GM12864 (cell line): ENCODE measurements at regions not wholly inside any gene's neighbourhood (a gene's known extent, or its start where the extent isn't known, plus 50 kb on each side); places are given as distances from the start of the nearest gene placed in this dataset.

ENCODE experiments used
- DNase-seq: peaks from one replicate; pipeline ENCODE4 v3.0.0-alpha.2; 2011; ENCODE audit warnings: low read depth
- H3K4me3 ChIP-seq: 2 replicates; pipeline ENCODE4 v1.5.1; 2011; ENCODE audit warnings: mild to moderate bottlenecking, low read depth, low read length, control low read depth
- CTCF ChIP-seq: IDR thresholded peaks from 2 replicates; pipeline ENCODE4 v1.5.1; 2011; ENCODE audit warnings: low read depth, mild to moderate bottlenecking, moderate library complexity, low read length, control low read depth, inconsistent platforms; ENCODE audit errors: missing control alignments

GRCh38 chr2:129345540-129345939, 633.9 kb upstream of the RAB6C start:
- no peak for TF ChIP-seq CTCF
- DNase-seq, result no peak
- H3K4me3 ChIP-seq, result no peak overlapping the region

DNA sequence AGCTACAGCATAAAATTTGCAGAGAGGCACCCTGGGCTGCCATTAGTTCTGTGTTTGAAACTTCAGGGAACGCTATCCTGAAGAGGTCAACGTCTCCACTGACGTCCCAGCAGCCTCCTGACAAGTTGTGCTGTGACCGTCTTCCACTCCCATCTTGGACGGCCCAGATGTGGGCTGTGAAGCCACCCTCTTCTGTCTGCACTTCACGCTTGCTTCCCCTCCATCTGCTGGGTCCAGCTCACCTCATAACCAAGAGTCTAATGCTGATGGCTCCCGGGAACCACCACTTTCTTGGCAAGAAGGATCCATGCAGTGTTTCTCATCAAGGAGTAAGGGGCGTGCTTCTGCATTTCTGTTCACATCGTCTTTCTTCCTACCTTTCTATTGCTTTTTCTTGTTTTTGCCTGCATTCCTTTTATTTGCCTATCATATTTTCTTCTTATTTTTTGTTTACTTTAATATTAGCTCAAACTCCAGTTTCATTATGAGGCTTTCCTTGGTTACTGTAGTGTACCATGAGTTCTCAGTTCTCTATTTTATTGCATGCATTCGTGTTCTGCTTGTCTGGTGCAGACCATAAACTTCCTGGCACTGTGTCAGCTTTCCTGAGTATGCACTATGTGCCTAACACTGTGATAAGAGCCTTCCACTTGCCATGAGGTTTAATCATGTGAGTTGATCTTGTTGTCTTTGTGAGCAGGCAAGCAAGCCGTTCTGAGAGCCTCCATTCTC, 631.8 kb upstream of the RAB6C start:
- peak; percentile 84 for DNase-seq
- no peak for TF ChIP-seq CTCF
- peak overlapping the region; percentile 44 for H3K4me3 ChIP-seq

GRCh38 chr2:129354631-129355030, 624.8 kb upstream of the RAB6C start:
- H3K4me3 ChIP-seq, result no peak overlapping the region
- DNase-seq, result no peak
- no peak for TF ChIP-seq CTCF

GRCh38 chr2:129361688-129362087, 617.8 kb upstream of the RAB6C start:
- DNase-seq, result no peak
- H3K4me3 ChIP-seq, result no peak overlapping the region
- no peak for TF ChIP-seq CTCF

DNA sequence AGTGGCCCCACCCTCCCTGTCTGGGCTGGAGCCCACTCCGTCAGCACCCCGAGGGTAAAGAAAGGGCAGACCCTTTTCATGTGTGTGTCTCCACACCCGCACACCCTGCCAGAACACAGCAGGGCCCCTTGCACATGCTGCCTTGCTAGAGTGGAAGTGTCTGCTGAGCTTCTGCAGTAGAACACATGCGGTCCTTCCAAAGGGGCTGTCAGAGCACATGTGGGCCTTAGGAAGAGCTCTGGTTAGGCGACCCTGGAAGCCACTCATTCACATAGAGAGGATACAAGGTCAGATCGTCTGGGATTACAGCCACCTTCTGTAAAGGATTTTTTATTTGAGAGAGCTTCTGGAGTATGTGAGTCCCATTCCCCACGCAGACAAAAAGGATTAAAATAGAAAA, 613.2 kb upstream of the RAB6C start:
- DNase-seq, result no peak
- H3K4me3 ChIP-seq, result no peak overlapping the region
- TF ChIP-seq CTCF, result no peak

- no peak for DNase-seq
- no peak for TF ChIP-seq CTCF
- H3K4me3 ChIP-seq, result no peak overlapping the region
Observed at GRCh38 chr2:129367107-129367506, 612.4 kb upstream of the RAB6C start.

DNA sequence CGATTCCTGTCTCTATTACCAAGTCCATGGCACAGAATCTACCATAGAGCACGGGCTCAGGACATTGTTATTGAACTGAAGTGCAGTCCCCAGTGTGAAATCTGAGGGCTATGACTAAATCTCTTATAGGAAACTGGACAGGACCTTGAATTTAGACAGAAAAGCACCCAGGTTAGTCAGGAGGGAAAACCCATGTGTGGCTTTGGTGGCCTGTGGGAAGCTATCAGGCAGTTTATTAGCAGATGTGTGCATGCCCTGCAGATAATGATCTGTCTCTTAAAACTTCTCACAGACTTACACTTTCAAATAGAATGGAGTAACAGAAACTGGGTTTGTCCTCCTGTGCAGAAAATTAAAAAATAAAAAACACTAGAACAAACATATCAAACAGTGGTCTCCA, 610.0 kb upstream of the RAB6C start:
- no peak for TF ChIP-seq CTCF
- H3K4me3 ChIP-seq, result no peak overlapping the region
- DNase-seq, result no peak
